HEK293T (cell line): ENCODE measurements at regions not wholly inside any gene's neighbourhood (a gene's known extent, or its start where the extent isn't known, plus 50 kb on each side); places are given as distances from the start of the nearest gene placed in this dataset.

Experiments
- CTCF ChIA-PET: fragments of 350-600 bp; formaldehyde crosslinking; extraction: SDS; loops from one replicate; lab custom pipeline; 2021; ENCODE audit warnings: antibody characterized with exemption, inconsistent platforms; lab: Yijun Ruan, JAX
- POLR2A ChIA-PET: fragments of 350-600 bp; formaldehyde crosslinking; extraction: SDS; loops from one replicate; lab custom pipeline; 2020; ENCODE audit warnings: antibody characterized with exemption, inconsistent platforms; lab: Yijun Ruan, JAX
- DNase-seq: peaks from one replicate; pipeline ENCODE4 v3.0.0; 2012; ENCODE audit warnings: mixed read lengths; ENCODE audit errors: extremely low spot score
- ARNT ChIP-seq: fragments of 450-650 bp; IDR thresholded peaks from 2 replicates; pipeline ENCODE4 v1.6.1; 2017; ENCODE audit warnings: mild to moderate bottlenecking
- BHLHE40 ChIP-seq: fragments of 450-650 bp; IDR thresholded peaks from 2 replicates; pipeline ENCODE4 v1.6.1; 2016; ENCODE audit warnings: mild to moderate bottlenecking, moderate library complexity, borderline replicate concordance
- CTBP1 ChIP-seq: fragments of 450-650 bp; IDR thresholded peaks from 2 replicates; pipeline ENCODE4 v1.6.1; 2016; ENCODE audit warnings: borderline replicate concordance
- ELF4 ChIP-seq: fragments of 450-650 bp; IDR thresholded peaks from 2 replicates; pipeline ENCODE4 v1.6.1; 2017; ENCODE audit warnings: antibody characterized with exemption
- FOXA1 ChIP-seq: fragments of 450-650 bp; IDR thresholded peaks from 2 replicates; pipeline ENCODE4 v1.6.1; 2016; ENCODE audit warnings: mild to moderate bottlenecking
- FOXK2 ChIP-seq: fragments of 450-650 bp; IDR thresholded peaks from 2 replicates; pipeline ENCODE4 v1.6.1; 2016; ENCODE audit warnings: mild to moderate bottlenecking
- FOXM1 ChIP-seq: fragments of 450-650 bp; IDR thresholded peaks from 2 replicates; pipeline ENCODE4 v1.6.1; 2017; ENCODE audit warnings: mild to moderate bottlenecking, borderline replicate concordance
- HDGF ChIP-seq: fragments of 450-650 bp; IDR thresholded peaks from 2 replicates; pipeline ENCODE4 v1.6.1; 2017; ENCODE audit warnings: antibody characterized with exemption, borderline replicate concordance
- L3MBTL2 ChIP-seq: fragments of 450-650 bp; conservative IDR thresholded peaks from 2 replicates; pipeline ENCODE4 v1.6.1; 2016; ENCODE audit warnings: mild to moderate bottlenecking
- LEF1 ChIP-seq: fragments of 450-650 bp; IDR thresholded peaks from 2 replicates; pipeline ENCODE4 v1.6.1; 2017; ENCODE audit warnings: mild to moderate bottlenecking, borderline replicate concordance
- NFRKB ChIP-seq: fragments of 450-650 bp; IDR thresholded peaks from 2 replicates; pipeline ENCODE4 v1.6.1; 2016; ENCODE audit warnings: mild to moderate bottlenecking, moderate library complexity
- PKNOX1 ChIP-seq: fragments of 450-650 bp; IDR thresholded peaks from 2 replicates; pipeline ENCODE4 v1.6.1; 2016
- SP1 ChIP-seq: fragments of 450-650 bp; IDR thresholded peaks from 2 replicates; pipeline ENCODE4 v1.6.1; 2017
- SUZ12 ChIP-seq: fragments of 450-650 bp; IDR thresholded peaks from 2 replicates; pipeline ENCODE4 v1.6.1; 2016; ENCODE audit warnings: mild to moderate bottlenecking
- TARDBP ChIP-seq: fragments of 450-650 bp; IDR thresholded peaks from 2 replicates; pipeline ENCODE4 v1.6.1; 2016
- ZNF384 ChIP-seq: fragments of 450-650 bp; IDR thresholded peaks from 2 replicates; pipeline ENCODE4 v1.6.1; 2016

GRCh38 chr6:148090326-148090725 lies 252.3 kb upstream of the SASH1 start:
- no peak for DNase-seq
- ChIA-PET CTCF (no interaction called here), POLR2A (no interaction called here)
- no peak for TF ChIP-seq ZNF384

- POLR2A ChIA-PET = no interaction called here
Observed at GRCh38 chr6:148091394-148091793, 251.2 kb upstream of the SASH1 start.

GRCh38 chr6:148103436-148103835 lies 239.2 kb upstream of the SASH1 start:
- TF ChIP-seq SUZ12 (no peak), FOXK2 (no peak), ELF4 (no peak), PKNOX1 (no peak), CTBP1 (no peak), BHLHE40 (no peak), FOXM1 (no peak), L3MBTL2 (no peak), NFRKB (no peak), LEF1 (no peak), TARDBP (no peak), SP1 (no peak), FOXA1 (no peak), ZNF384 (no peak), ARNT (no peak), HDGF (no peak)
- ChIA-PET POLR2A (no interaction called here), CTCF (interaction anchor here (0.8 kb wide), 1 partner anchor 1403 kb away, joined by 3 read pairs; no protein-coding TSS in a partner anchor)
- no peak for DNase-seq

More at GRCh38 chr6:148091394-148091793, 251.2 kb upstream of the SASH1 start:
- TF ChIP-seq FOXA1 = no peak
- no peak for TF ChIP-seq CTBP1
- no peak for TF ChIP-seq HDGF
- no peak for TF ChIP-seq FOXM1
- TF ChIP-seq PKNOX1 = no peak
- TF ChIP-seq NFRKB = no peak
- TF ChIP-seq ZNF384 = no peak
- no peak for TF ChIP-seq L3MBTL2
- no peak for TF ChIP-seq FOXK2
- TF ChIP-seq ARNT = no peak
- TF ChIP-seq ELF4 = no peak
- TF ChIP-seq TARDBP = no peak
- no peak for TF ChIP-seq SP1
- no peak for TF ChIP-seq LEF1
- TF ChIP-seq SUZ12 = no peak
- no peak for TF ChIP-seq BHLHE40
- DNase-seq = no peak
- CTCF ChIA-PET = no interaction called here

- TF ChIP-seq NFRKB (no peak), TARDBP (no peak), FOXK2 (no peak), ARNT (no peak), L3MBTL2 (no peak), ZNF384 (no peak), FOXM1 (no peak), FOXA1 (no peak), SUZ12 (no peak), BHLHE40 (no peak), LEF1 (no peak), SP1 (no peak), HDGF (no peak)
- ChIA-PET POLR2A (no interaction called here), CTCF (interaction anchor here (0.8 kb wide), 1 partner anchor 1404 kb away, joined by 3 read pairs; no protein-coding TSS in a partner anchor)
- no peak for DNase-seq
Observed at GRCh38 chr6:148104131-148104530, 238.5 kb upstream of the SASH1 start.

- POLR2A ChIA-PET = no interaction called here
- CTCF ChIA-PET = no interaction called here
- TF ChIP-seq SP1 (no peak), ARNT (no peak), L3MBTL2 (no peak), FOXM1 (no peak), SUZ12 (no peak), LEF1 (no peak), NFRKB (no peak), FOXK2 (no peak), HDGF (no peak), FOXA1 (no peak), ELF4 (no peak), PKNOX1 (no peak)
- no peak for DNase-seq
Observed at GRCh38 chr6:148105695-148106094, 236.9 kb upstream of the SASH1 start.

GRCh38 chr6:148107911-148108310 lies 234.7 kb upstream of the SASH1 start:
- TF ChIP-seq FOXA1 (no peak), ZNF384 (no peak), SUZ12 (no peak), PKNOX1 (no peak), FOXK2 (no peak), FOXM1 (no peak), L3MBTL2 (no peak), HDGF (no peak), BHLHE40 (no peak), TARDBP (no peak), CTBP1 (no peak), ARNT (no peak), SP1 (no peak), NFRKB (no peak), LEF1 (no peak), ELF4 (no peak)
- no peak for DNase-seq
- CTCF ChIA-PET = no interaction called here
- POLR2A ChIA-PET = no interaction called here
